ENCODE measurements at regions not wholly inside any gene's neighbourhood (a gene's known extent, or its start where the extent isn't known, plus 50 kb on each side); places are given as distances from the start of the nearest gene placed in this dataset.
"Not testable (repeated sequence)": the region's sequence is repeated elsewhere in the genome, so short reads cannot be mapped to it uniquely, and the experiment has no call there.

DNA sequence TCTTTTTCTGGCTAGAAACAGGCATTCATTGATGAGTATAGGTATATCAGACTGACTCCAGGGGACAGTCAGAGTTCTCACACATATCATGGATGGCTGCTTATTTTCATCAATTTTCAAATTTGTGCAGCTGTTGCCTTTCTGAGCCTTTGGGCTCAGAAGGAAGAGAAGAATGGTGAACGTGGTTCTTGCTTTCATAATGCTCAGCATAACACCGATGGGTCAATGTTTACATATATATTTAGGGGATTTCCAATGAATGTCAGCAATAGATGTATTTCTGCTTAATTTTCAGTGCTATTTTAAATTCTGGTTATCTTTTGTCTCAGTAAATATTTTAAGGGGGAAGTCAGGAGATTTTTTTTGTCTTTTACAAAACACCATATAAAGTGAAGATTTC, 581.4 kb upstream of the DPPA4 start:
- FAIRE-seq: no peak

DNA sequence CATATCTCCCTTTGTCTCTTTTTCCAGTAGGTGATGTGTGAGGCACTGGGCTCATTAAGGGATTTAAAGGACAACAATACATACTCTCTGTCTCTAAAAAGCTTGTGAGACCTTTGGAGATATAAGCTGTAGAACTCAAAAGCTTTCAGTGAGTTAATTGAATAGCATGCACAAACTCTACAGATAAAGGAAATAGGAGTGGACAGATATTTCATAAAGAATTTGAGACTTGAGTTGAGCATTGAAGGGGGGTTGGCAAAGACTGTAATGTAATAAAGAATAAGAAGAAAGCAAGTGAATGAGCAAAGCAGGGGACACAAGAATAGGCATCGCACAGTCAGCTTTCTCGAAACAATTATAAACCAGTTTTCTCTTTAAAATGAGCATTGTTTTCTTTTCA, 583.4 kb upstream of the DPPA4 start:
- no peak for FAIRE-seq

- FAIRE-seq: no peak
These were observed 584.2 kb upstream of the DPPA4 start for GRCh38 chr3:109921509-109921908.

DNA sequence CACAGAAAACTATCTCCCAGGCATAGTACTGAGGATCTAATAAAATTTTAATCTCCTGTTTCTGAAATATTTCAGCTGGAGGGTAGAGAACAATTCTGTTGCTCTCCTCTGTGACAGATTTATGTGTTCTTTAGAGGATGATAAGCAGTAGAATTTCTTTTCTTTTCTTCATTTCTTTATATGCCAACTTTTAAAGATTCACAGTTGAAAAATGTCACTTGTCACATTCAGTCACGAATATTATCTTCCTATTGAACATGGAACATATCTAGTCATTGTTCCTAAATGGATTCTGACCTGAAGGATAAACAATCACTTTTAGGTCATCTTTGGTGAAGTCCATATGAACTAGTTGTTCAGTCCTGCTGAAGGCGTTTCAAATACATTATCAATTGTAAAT, 585.5 kb upstream of the DPPA4 start:
- FAIRE-seq: no peak

GRCh38 chr3:109923431-109923830, 586.1 kb upstream of the DPPA4 start:
- no peak for FAIRE-seq

GRCh38 chr3:109924196-109924595, 586.9 kb upstream of the DPPA4 start:
- FAIRE-seq: no peak

DNA sequence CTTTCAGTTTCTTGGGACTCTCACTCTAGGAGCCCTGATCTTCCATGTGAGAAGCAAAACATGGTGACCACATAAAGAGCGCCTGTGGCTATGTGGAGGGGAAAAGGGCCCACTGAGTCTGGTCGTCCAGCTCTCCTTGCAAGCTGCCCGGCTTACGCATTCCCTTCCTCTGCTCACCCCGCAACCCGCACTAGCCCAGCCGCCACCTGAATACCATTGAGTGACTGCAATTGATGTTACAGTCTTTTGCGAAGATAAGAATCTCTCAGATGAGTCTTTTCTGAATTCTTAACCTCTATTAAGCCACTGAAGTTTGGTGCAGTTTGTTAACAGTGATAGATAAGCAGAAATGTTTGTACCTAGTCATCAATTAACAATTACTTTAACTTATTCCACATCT, 589.0 kb upstream of the DPPA4 start:
- no peak for FAIRE-seq

GRCh38 chr3:109927161-109927560, 589.8 kb upstream of the DPPA4 start:
- FAIRE-seq: no peak

DNA sequence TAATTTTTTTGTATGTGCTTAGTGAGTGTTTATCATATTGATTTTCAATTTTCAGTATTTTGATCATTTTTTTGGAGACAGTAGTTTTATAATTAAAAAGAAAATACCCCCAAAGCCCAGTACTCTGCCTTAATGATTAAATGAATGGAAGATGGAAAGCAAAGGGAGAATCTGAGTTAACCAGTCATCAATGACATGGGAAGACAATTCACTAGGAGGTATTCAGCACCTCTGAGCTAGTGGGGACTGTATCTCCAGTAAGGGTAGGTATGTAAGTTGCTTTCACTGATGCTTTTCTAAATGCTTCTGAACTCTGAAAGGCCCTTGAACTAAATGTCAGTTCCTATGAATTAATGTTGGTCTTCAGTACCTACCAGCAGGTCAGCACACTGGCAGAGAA, 590.4 kb upstream of the DPPA4 start:
- FAIRE-seq: no peak

DNA sequence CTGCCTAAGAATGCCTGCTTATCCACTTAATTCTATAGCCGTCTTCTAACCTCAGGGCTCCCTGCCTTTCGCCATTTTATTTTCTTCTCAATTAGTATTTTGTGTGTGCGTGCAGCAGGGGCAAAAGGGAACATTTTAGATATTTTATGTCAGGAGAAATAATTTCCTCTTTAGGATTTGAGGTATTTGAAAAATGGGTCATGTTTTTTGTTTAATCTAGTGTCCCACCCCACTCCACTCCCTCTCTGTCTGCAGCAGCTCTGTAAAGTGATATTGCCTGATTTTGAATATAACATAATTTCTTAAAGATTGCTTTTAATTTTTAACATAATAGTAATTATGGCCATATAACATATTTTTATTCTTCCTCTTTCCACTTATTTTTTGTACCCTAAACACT, 593.2 kb upstream of the DPPA4 start:
- no peak for FAIRE-seq

DNA sequence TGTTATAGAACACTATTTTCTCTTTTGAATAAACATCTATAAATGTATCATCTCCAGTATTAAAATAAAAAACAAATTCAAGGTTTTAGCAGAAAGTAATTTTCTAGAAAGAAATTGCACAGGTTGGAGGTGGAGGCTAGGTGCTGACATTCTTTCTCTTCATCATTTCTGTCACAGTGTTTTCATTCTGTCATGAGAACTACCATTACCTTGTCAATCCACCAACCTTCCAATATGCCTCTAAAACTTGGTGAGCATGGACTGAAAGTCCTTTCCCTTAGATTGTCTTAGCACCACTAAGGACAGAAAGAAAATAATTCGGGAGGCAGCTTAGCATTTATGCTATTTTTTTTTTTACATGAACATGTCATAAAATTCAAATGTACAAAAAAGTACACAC, 596.2 kb upstream of the DPPA4 start:
- FAIRE-seq: no peak

DNA sequence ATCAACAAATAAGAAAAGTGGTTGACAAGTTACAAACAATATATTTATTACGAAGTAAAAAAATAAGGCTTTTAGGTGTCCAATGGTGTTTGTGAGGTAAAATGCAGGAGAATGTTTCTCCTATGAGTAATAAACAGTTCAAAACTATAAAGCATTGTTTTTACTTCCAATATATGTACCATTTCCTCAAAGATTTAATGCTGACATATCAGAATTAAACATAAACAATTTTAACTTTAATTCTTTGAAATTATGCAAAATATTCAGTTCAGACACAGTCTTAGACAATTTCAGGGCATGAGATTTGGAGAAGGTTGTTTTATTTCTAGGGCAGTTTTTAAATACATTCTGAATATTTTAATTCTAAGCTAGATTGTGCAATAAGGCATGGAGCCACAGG, 602.5 kb upstream of the DPPA4 start:
- no peak for FAIRE-seq

DNA sequence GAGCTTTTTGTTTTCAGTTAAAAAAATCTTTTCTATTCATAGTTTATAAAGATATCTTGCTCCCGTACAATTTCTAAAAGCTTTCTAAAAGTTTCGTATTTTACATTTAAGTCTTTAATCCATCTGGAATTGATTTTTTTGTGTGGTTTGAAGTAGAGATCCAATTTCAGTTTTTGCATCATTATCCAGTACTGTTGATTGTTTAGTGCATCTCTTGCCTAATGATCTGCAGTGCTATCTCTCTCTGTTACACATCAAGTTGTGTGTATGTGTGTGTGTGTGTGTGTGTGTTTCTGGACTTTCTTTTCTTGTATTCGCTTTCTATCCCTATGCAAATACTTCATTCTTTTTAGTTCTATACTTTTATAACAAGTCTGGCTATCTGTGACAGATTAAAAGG, 605.8 kb upstream of the DPPA4 start:
- FAIRE-seq: no peak

- FAIRE-seq: no peak
These were observed 607.5 kb upstream of the DPPA4 start for GRCh38 chr3:109944836-109945235.

- no peak for FAIRE-seq
These were observed 615.6 kb upstream of the DPPA4 start for GRCh38 chr3:109952924-109953323.

GRCh38 chr3:109963831-109964230, 626.5 kb upstream of the DPPA4 start:
- no peak for FAIRE-seq

DNA sequence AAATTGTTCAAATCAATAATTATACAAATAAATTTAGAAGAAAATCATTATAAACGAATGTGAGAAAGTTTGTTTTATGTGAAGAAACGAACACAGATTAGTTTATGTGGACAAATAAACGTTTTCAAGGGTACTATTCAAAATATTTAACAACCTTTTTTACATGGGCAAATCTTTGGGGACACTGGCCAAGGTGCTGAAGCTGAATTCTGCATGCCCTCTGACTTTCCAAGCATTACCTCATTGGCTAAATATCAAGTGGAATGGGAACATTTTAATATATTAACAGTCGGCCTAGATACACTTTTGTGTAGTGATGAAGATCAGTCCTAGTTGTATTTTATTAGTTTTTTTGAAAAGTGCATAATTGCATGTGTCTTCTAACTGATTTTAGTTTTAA, 636.4 kb upstream of the DPPA4 start:
- peak; percentile 66 for FAIRE-seq

DNA sequence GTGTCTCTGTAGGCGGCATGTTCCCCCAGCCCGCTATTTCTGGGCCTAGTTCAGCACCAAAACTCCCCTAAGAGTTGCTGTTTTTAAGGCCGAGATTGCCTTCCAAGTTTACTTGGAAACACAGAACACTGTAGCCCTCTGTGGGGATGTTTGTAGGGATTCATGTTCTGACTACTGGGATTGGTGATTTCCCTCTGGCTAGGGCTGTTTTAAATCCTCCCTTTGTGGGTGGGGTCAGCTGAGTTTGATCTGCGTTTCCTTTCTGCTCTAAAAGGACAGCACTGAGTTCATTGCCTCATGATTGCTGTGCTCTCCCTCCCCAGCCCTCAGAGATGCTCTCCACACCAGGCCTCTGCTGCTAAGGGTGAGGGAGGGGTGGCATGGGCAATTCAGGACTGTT, 640.6 kb upstream of the DPPA4 start:
- FAIRE-seq: no peak

DNA sequence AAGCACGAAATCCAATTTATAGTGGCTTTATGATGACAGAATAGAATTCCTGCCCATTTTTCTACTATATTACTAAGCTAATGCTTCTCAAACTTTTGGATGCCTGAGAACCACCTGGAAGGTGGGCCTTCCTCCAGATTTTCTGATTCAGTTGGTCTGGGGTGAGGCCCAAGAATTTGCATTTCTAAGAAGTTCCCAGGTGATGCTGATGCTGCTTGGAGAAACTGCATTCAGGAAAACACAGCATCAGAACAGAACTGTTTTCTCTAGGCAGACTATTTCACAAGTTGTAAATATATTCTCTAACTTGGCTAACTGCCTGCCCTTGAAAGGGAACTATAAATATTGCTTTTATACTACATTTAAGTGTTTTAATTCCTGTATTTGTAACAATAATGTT, 644.9 kb upstream of the DPPA4 start:
- FAIRE-seq: no peak

- FAIRE-seq: no peak
These were observed 647.6 kb upstream of the DPPA4 start for GRCh38 chr3:109984976-109985375.

- no peak for FAIRE-seq
These were observed 648.7 kb upstream of the DPPA4 start for GRCh38 chr3:109985943-109986555.

DNA sequence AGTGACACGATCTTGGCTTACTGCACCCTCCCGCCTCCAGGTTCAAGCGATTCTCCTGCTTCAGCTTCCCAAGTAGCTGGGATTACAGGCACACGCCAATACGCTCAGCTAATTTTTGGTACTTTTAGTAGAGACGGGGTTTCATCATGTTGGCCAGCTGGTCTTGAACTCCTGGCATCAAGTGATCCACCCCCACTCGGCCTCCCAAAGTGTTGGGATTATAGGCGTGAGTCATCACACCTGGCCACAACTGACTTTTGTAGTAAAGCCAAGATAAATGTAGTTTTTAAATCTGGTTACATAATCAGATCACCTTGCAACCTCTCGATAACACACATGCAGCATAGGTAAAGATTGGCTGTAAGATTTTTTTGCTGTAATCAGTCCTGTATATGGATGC, 657.5 kb upstream of the DPPA4 start:
- FAIRE-seq: no peak

GRCh38 chr3:109995377-109995776, 658.0 kb upstream of the DPPA4 start:
- FAIRE-seq: no peak

DNA sequence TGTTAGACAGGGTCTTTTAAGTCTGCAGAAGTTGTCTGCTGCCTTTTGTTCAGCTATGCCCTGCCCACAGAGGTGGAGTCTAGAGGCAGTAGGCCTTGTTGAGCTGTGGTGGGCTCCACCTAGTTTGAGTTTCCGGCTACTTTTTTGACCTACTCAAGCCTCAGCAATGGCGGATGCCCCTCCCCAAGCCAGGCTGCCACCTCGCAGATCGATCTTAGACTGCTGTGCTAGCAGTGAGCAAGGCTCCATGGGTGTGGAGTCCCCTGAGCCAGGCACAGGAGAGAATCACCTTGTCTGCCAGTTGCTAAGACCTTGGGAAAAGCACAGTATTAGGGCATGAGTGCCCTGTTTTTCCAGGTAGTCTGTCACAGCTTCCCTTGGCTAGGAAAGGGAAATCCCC, 664.6 kb upstream of the DPPA4 start:
- not testable (repeated sequence) for FAIRE-seq

GRCh38 chr3:110006913-110007312, 669.6 kb upstream of the DPPA4 start:
- no peak for FAIRE-seq
